ENCODE measurements at regions not wholly inside any gene's neighbourhood (a gene's known extent, or its start where the extent isn't known, plus 50 kb on each side); places are given as distances from the start of the nearest gene placed in this dataset.

DNA sequence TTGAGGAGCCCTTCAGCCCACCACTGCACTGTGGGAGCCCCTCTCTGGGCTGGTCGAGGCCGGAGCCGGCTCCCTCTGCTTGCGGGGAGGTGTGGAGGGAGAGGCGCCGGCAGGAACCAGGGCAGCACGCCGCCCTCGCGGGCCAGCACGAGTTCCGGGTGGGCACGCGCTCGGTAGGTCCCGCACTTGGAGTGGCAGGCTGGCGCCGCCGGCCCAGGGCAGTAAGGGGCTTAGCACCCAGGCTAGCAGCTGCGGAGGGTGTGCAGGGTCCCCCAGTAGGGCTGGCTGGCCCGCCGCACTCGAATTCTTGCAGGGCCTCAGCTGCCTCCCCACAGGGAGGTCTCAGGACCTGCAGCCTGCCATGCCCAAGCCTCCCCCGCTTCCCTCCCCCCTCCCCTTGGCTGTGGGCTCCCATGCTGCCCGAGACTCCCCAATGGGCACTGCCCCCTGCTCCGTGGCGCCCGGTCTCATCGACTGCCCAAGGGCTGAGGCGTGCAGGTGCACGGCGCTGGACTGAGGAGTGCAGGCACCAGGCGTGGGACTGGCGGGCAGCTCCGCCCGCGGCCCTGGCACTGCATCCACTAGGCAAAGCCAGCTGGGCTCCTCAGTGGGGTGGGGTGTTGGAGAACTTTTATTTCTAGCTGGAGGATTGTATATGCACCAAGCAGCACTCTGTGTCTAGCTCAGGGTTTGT, 127.5 kb downstream of the DCK start:
- TF ChIP-seq SMARCA5 (IDR thresholded peaks at IDR 0.05), result no peak
- TF ChIP-seq, protein P1, sequence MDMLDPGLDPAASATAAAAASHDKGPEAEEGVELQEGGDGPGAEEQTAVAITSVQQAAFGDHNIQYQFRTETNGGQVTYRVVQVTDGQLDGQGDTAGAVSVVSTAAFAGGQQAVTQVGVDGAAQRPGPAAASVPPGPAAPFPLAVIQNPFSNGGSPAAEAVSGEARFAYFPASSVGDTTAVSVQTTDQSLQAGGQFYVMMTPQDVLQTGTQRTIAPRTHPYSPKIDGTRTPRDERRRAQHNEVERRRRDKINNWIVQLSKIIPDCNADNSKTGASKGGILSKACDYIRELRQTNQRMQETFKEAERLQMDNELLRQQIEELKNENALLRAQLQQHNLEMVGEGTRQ (IDR thresholded peaks at IDR 0.05; ENCODE audit: borderline replicate concordance, low read depth, low read length), result no peak
- no peak for TF ChIP-seq FOXM1 (IDR thresholded peaks at IDR 0.05; ENCODE audit: low read depth, low read length)
- TF ChIP-seq, protein P2, sequence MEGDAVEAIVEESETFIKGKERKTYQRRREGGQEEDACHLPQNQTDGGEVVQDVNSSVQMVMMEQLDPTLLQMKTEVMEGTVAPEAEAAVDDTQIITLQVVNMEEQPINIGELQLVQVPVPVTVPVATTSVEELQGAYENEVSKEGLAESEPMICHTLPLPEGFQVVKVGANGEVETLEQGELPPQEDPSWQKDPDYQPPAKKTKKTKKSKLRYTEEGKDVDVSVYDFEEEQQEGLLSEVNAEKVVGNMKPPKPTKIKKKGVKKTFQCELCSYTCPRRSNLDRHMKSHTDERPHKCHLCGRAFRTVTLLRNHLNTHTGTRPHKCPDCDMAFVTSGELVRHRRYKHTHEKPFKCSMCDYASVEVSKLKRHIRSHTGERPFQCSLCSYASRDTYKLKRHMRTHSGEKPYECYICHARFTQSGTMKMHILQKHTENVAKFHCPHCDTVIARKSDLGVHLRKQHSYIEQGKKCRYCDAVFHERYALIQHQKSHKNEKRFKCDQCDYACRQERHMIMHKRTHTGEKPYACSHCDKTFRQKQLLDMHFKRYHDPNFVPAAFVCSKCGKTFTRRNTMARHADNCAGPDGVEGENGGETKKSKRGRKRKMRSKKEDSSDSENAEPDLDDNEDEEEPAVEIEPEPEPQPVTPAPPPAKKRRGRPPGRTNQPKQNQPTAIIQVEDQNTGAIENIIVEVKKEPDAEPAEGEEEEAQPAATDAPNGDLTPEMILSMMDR (IDR thresholded peaks at IDR 0.05 in 2 of 3, conservative IDR thresholded peaks at IDR 0.05 in 1 of 3; ENCODE audit: control insufficient read depth in 2 of 3, extremely low read depth in 1 of 3, insufficient read depth in 1 of 3, low read depth in 3 of 3, low read length in 3 of 3), result no peak
- TF ChIP-seq, protein P3, sequence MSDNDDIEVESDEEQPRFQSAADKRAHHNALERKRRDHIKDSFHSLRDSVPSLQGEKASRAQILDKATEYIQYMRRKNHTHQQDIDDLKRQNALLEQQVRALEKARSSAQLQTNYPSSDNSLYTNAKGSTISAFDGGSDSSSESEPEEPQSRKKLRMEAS (IDR thresholded peaks at IDR 0.05; ENCODE audit: low read depth, low read length), result no peak
- TF ChIP-seq ZNF207 (IDR thresholded peaks at IDR 0.05; ENCODE audit: borderline replicate concordance), result no peak
- no peak for TF ChIP-seq EP300 (IDR thresholded peaks at IDR 0.05; ENCODE audit: borderline replicate concordance in 1 of 2, control insufficient read depth in 1 of 2, low read depth in 2 of 2, low read length in 2 of 2)
- TF ChIP-seq ZNF622 (IDR thresholded peaks at IDR 0.05), result no peak
- no peak for TF ChIP-seq RBBP5 (conservative IDR thresholded peaks at IDR 0.05)
- no peak for TF ChIP-seq HDGF (IDR thresholded peaks at IDR 0.05)
- no peak for TF ChIP-seq JUND (IDR thresholded peaks at IDR 0.05; ENCODE audit: low read depth, low read length)
- TF ChIP-seq PAX8 (IDR thresholded peaks at IDR 0.05), result no peak
- no peak for TF ChIP-seq POLR2AphosphoS5 (IDR thresholded peaks at IDR 0.05; ENCODE audit: low read length)
